Panc1 (cell line): ENCODE measurements at regions not wholly inside any gene's neighbourhood (a gene's known extent, or its start where the extent isn't known, plus 50 kb on each side); places are given as distances from the start of the nearest gene placed in this dataset.

Experiments used
- CTCF ChIP-seq: fragments of 450-650 bp; IDR thresholded peaks from 2 replicates; pipeline ENCODE4 v1.5.1; 2017; ENCODE audit warnings: mild to moderate bottlenecking
- POLR2AphosphoS5 ChIP-seq: IDR thresholded peaks from 2 replicates; pipeline ENCODE4 v1.6.1; 2012; ENCODE audit warnings: mild to moderate bottlenecking, low read depth, low read length, moderate library complexity
- SIN3A ChIP-seq: IDR thresholded peaks from 2 replicates; pipeline ENCODE4 v1.6.1; 2012; ENCODE audit warnings: low read depth, mild to moderate bottlenecking, low read length, moderate library complexity, borderline replicate concordance; ENCODE audit not compliant: insufficient read depth
- TCF7L2 ChIP-seq: IDR thresholded peaks from 2 replicates; pipeline ENCODE4 v1.6.1; 2011; ENCODE audit warnings: mild to moderate bottlenecking, low read depth, low read length, inconsistent platforms
- TF ChIP-seq, protein P1 (sequence below), 2 experiments: IDR thresholded peaks; 2 replicates each; pipeline ENCODE4 v1.6.1; 2011 to 2012; ENCODE audit warnings: low read depth in 2 of 2, control low read depth in 1 of 2, low read length in 1 of 2, mild to moderate bottlenecking in 1 of 2, moderate library complexity in 1 of 2; ENCODE audit not compliant: insufficient read depth in 1 of 2

GRCh38 chr20:12395760-12396159 is 478.1 kb downstream of the BTBD3 start:
- TF ChIP-seq, protein P1, sequence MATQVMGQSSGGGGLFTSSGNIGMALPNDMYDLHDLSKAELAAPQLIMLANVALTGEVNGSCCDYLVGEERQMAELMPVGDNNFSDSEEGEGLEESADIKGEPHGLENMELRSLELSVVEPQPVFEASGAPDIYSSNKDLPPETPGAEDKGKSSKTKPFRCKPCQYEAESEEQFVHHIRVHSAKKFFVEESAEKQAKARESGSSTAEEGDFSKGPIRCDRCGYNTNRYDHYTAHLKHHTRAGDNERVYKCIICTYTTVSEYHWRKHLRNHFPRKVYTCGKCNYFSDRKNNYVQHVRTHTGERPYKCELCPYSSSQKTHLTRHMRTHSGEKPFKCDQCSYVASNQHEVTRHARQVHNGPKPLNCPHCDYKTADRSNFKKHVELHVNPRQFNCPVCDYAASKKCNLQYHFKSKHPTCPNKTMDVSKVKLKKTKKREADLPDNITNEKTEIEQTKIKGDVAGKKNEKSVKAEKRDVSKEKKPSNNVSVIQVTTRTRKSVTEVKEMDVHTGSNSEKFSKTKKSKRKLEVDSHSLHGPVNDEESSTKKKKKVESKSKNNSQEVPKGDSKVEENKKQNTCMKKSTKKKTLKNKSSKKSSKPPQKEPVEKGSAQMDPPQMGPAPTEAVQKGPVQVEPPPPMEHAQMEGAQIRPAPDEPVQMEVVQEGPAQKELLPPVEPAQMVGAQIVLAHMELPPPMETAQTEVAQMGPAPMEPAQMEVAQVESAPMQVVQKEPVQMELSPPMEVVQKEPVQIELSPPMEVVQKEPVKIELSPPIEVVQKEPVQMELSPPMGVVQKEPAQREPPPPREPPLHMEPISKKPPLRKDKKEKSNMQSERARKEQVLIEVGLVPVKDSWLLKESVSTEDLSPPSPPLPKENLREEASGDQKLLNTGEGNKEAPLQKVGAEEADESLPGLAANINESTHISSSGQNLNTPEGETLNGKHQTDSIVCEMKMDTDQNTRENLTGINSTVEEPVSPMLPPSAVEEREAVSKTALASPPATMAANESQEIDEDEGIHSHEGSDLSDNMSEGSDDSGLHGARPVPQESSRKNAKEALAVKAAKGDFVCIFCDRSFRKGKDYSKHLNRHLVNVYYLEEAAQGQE (IDR thresholded peaks at IDR 0.05; ENCODE audit: insufficient read depth in 1 of 2, low read depth in 2 of 2, low read length in 1 of 2): no peak
- TF ChIP-seq POLR2AphosphoS5 (no peak), CTCF (no peak), TCF7L2 (no peak), SIN3A (no peak)
